Calu3 (cell line): ENCODE measurements at regions not wholly inside any gene's neighbourhood (a gene's known extent, or its start where the extent isn't known, plus 50 kb on each side); places are given as distances from the start of the nearest gene placed in this dataset.

Experiments
- BruUV-seq: library from RNA; stranded (reverse); fragments of 400-500 nt; replicated peaks from 2 replicates; lab custom pipeline; 2021; lab: Mats Ljungman, UMichigan
- CTCF ChIA-PET: fragments of 300-600 bp; sonication (Branson Sonifier 250); formaldehyde crosslinking; loops from one replicate; lab custom pipeline; 2022; ENCODE audit warnings: antibody characterized with exemption; lab: Charles Lee
- DNase-seq: peaks from one replicate; pipeline ENCODE4 v3.0.0; 2022
- H3K27ac Mint-ChIP-seq: one replicate; pipeline ENCODE4 v1.8.0; 2022; ENCODE audit warnings: mixed read lengths; ENCODE audit not compliant: unreplicated experiment
- H3K27me3 Mint-ChIP-seq: one replicate; pipeline ENCODE4 v1.8.0; 2022; ENCODE audit warnings: mixed read lengths; ENCODE audit not compliant: unreplicated experiment
- H3K36me3 Mint-ChIP-seq: one replicate; pipeline ENCODE4 v1.8.0; 2022; ENCODE audit warnings: mild to moderate bottlenecking, moderate library complexity, mixed read lengths; ENCODE audit not compliant: insufficient read depth, unreplicated experiment
- H3K4me1 Mint-ChIP-seq: one replicate; pipeline ENCODE4 v1.8.0; 2022; ENCODE audit warnings: mild to moderate bottlenecking, low read depth, mixed read lengths; ENCODE audit not compliant: unreplicated experiment
- H3K4me3 Mint-ChIP-seq: one replicate; pipeline ENCODE4 v1.8.0; 2022; ENCODE audit warnings: mild to moderate bottlenecking, low read depth, moderate library complexity, mixed read lengths; ENCODE audit not compliant: unreplicated experiment
- H3K9me3 Mint-ChIP-seq: one replicate; pipeline ENCODE4 v1.8.0; 2022; ENCODE audit warnings: low read depth, mixed read lengths; ENCODE audit not compliant: unreplicated experiment
- CTCF ChIP-seq: fragments of 200-600 bp; IDR thresholded peaks from one replicate; pipeline ENCODE4 v1.8.0; 2022; ENCODE audit warnings: antibody characterized with exemption; ENCODE audit not compliant: unreplicated experiment
- intact Hi-C: fragments of 100-400 bp; cut with micrococcal nuclease; formaldehyde crosslinking; loops from one replicate; pipeline ENCODE4 v1.10.0; 2022; ENCODE audit not compliant: unreplicated experiment

GRCh38 chr5:12313602-12314001 lies 409.4 kb upstream of the CTNND2 start:
- no peak overlapping the region for H3K4me3 Mint-ChIP-seq
- H3K9me3 Mint-ChIP-seq: peaks cover 13% of the 10 kb centered on the region
- BruUV-seq: no TSS peak
- CTCF ChIA-PET: no interaction called here
- no peak for TF ChIP-seq CTCF
- no peaks in the 10 kb centered on the region for H3K36me3 Mint-ChIP-seq
- H3K27me3 Mint-ChIP-seq: no peaks in the 10 kb centered on the region
- no peak for DNase-seq
- no peaks in the 10 kb centered on the region for H3K4me1 Mint-ChIP-seq
- H3K27ac Mint-ChIP-seq: no peak overlapping the region
- intact Hi-C loops: no loop called here

- DNase-seq: no peak
Measured at GRCh38 chr5:12312343-12312742, 408.1 kb upstream of the CTNND2 start.

GRCh38 chr5:12294151-12294550 lies 389.9 kb upstream of the CTNND2 start:
- no peaks in the 10 kb centered on the region for H3K4me1 Mint-ChIP-seq
- CTCF ChIA-PET: no interaction called here
- H3K36me3 Mint-ChIP-seq: no peaks in the 10 kb centered on the region
- no TSS peak for BruUV-seq
- no peaks in the 10 kb centered on the region for H3K27me3 Mint-ChIP-seq
- no peak for TF ChIP-seq CTCF
- H3K9me3 Mint-ChIP-seq: peaks cover under 1% of the 10 kb centered on the region
- intact Hi-C loops: no loop called here
- no peak overlapping the region for H3K4me3 Mint-ChIP-seq
- no peak overlapping the region for H3K27ac Mint-ChIP-seq
- DNase-seq: no peak

More at GRCh38 chr5:12312343-12312742, 408.1 kb upstream of the CTNND2 start:
- CTCF ChIA-PET: no interaction called here
- H3K27me3 Mint-ChIP-seq: no peaks in the 10 kb centered on the region
- H3K4me3 Mint-ChIP-seq: no peak overlapping the region
- BruUV-seq: no TSS peak
- H3K9me3 Mint-ChIP-seq: peaks cover 9% of the 10 kb centered on the region
- H3K36me3 Mint-ChIP-seq: no peaks in the 10 kb centered on the region
- H3K4me1 Mint-ChIP-seq: no peaks in the 10 kb centered on the region
- H3K27ac Mint-ChIP-seq: no peak overlapping the region
- intact Hi-C loops: no loop called here
- no peak for TF ChIP-seq CTCF

- no peak overlapping the region for H3K27ac Mint-ChIP-seq
- DNase-seq: no peak
- no peaks in the 10 kb centered on the region for H3K36me3 Mint-ChIP-seq
- CTCF ChIA-PET: no interaction called here
- H3K4me1 Mint-ChIP-seq: no peaks in the 10 kb centered on the region
- intact Hi-C loops: no loop called here
- H3K4me3 Mint-ChIP-seq: no peak overlapping the region
- H3K9me3 Mint-ChIP-seq: peaks cover 7% of the 10 kb centered on the region
- TF ChIP-seq CTCF: no peak
- BruUV-seq: no TSS peak
- H3K27me3 Mint-ChIP-seq: no peaks in the 10 kb centered on the region
Measured at GRCh38 chr5:12292610-12293204, 388.5 kb upstream of the CTNND2 start.
